HG03039 (cell line): ENCODE measurements at regions not wholly inside any gene's neighbourhood (a gene's known extent, or its start where the extent isn't known, plus 50 kb on each side); places are given as distances from the start of the nearest gene placed in this dataset.
A peak's percentile ranks its signal among the peaks of the same experiment; 100 is the strongest.
"Not testable (repeated sequence)": the region's sequence is repeated elsewhere in the genome, so short reads cannot be mapped to it uniquely, and the experiment has no call there.

Experiments used
- ATAC-seq: cut with Tn5 transposase; IDR thresholded peaks from one replicate; pipeline ENCODE4 v1.9.1; 2021; ENCODE audit warnings: mild to moderate bottlenecking, moderate library complexity; ENCODE audit not compliant: unreplicated experiment

GRCh38 chr2:65974067-65974723 lies 460.7 kb upstream of the MEIS1 start:
- no peak for ATAC-seq

GRCh38 chr2:65969161-65969560 lies 465.8 kb upstream of the MEIS1 start:
- no peak for ATAC-seq

GRCh38 chr2:65963303-65963702 lies 471.6 kb upstream of the MEIS1 start:
- ATAC-seq = not testable (repeated sequence)

DNA sequence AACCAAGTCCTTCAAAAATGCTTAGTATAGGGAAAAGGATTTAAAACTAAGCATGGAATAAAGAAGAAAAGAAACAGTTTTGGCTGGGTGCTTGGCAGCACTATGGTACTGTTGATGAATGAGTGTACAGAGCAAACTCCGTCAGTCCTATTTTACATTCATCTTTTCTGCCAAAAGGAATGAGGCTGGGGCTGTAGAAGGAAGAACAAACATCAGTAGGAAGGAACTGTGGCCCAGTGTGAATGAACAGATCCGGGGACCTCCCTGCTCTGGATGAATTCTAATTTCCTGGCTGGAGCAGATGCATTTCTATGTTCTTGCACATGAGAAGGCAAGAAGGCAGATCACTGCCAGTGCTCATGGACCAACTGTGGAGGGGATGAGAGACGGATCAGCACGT lies 474.0 kb upstream of the MEIS1 start:
- ATAC-seq = no peak

DNA sequence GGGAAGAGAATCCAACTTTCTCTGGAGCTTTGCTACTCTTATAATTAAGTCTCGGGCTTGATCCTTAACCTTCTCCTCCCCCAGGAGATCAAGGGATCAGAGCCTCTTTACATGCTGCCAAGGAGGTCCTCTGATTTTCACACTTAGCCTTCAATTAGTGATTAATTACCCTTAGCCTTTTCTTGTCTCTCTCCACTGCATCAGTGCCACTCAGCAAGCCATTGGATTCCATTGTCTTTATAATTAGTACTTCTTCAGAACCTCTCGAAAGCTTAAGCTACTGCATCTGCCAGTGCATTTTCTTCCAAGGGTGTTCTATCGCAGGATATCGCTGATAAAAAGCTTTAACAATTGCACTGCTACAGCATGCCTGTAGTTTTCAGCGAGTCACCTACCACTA lies 477.0 kb upstream of the MEIS1 start:
- no peak for ATAC-seq

GRCh38 chr2:65957454-65957853 lies 477.5 kb upstream of the MEIS1 start:
- ATAC-seq = no peak

- ATAC-seq = no peak
Measured at GRCh38 chr2:65955259-65955658, 479.7 kb upstream of the MEIS1 start.

- no peak for ATAC-seq
Measured at GRCh38 chr2:65952966-65953761, 481.8 kb upstream of the MEIS1 start.

GRCh38 chr2:65944213-65944612 lies 490.7 kb upstream of the MEIS1 start:
- ATAC-seq = no peak

- ATAC-seq = no peak
Measured at GRCh38 chr2:65943099-65943786, 491.7 kb upstream of the MEIS1 start.

- no peak for ATAC-seq
Measured at GRCh38 chr2:65940856-65941255, 494.1 kb upstream of the MEIS1 start.

DNA sequence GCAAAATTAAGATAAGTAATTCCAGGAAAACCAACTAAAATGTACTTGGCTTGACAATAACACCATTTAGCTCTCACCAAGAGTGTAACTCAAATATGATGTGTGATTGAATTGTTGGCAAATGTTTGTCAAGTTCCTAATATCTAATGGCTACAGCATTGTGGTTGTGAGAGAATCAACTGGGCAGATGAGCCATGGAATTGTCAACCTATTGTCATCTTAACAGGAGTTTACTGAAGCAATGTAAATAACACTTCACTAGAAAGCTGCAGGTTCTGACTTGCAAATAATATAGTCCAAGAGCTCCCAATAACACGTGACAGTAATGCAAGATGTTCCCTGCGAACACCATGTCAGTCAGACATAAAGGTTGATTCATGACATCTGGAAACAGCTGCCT lies 495.2 kb upstream of the MEIS1 start:
- no peak for ATAC-seq

- no peak for ATAC-seq
Measured at GRCh38 chr2:65937379-65938160, 497.4 kb upstream of the MEIS1 start.

- no peak for ATAC-seq
Measured at GRCh38 chr2:65934992-65935629, 499.8 kb upstream of the MEIS1 start.

GRCh38 chr2:65932571-65932970 lies 500.2 kb upstream of the SPRED2 start:
- ATAC-seq = no peak

DNA sequence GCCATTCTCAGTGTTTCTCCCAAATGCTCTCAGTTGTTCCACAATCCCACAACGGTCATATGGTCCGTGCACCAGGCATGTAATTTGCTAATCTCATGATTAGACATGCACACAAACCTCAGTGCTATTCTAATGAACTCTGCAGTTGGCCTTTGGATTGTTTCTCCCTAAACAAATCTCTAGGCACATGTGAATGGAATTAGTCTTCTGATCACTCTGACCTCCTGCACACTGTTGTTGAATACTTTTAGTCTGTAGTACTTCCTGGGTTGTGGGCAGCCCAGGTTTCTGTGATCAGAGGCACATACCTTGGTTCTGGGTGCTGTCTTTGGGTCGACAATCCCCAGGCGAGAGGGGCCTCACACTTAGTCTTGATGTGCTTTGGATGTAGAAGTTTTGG lies 498.7 kb upstream of the SPRED2 start:
- ATAC-seq = no peak

GRCh38 chr2:65930259-65930658 lies 497.9 kb upstream of the SPRED2 start:
- no peak for ATAC-seq

DNA sequence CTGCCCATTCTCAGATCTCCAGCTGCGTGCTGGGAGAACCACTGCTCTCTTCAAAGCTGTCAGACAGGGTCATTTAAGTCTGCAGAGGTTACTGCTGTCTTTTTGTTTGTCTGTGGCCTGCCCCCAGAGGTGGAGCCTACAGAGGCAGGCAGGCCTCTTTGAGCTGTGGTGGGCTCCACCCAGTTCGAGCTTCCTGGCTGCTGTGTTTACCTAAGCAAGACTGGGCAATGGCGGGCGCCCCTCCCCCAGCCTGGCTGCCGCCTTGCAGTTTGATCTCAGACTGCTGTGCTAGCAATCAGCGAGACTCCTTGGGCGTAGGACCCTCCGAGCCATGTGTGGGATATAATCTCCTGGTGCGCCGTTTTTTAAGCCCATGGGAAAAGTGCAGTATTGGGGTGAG lies 497.3 kb upstream of the SPRED2 start:
- ATAC-seq = not testable (repeated sequence)

- ATAC-seq = no peak
Measured at GRCh38 chr2:65922794-65923193, 490.4 kb upstream of the SPRED2 start.

DNA sequence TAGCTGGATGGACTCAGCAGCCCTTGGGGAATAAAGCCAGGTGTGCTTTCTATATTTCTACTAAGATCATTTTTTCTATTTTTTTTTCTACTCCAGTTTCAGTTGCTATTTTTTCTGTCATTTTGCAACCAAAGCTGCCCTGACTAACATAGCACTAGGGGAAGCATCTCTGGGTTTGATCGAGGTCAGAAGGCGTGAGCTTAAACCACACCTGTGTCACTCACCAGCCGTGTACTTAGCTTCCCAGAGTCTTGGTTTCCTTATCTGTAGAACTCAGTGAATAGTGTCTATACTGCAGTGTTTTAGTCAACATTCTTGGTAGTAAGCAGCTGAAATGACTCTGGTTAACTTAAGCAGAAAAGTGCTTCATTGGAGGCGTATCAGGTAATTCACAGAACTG lies 489.6 kb upstream of the SPRED2 start:
- ATAC-seq = peak; percentile 85

DNA sequence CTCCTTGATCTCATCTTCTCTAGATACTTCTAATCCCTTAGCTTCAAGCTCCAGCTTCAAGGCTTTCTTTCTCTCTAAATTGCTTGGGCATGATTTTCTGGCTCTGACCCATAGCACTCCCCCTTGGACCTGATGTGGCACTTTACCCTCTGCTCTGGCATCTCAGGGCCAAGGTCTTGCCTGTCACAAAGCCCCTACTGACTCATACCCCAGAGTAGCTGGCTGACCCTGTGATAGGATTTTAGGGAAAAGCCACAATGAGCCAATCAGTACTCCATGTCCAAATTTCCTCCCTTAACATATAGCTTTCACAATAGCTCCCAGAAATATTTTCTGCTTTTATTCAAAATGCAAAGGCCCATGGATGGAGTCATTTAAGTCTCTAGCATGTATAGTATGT lies 488.7 kb upstream of the SPRED2 start:
- ATAC-seq = no peak
